ENCODE measurements at regions not wholly inside any gene's neighbourhood (a gene's known extent, or its start where the extent isn't known, plus 50 kb on each side); places are given as distances from the start of the nearest gene placed in this dataset.

- TF ChIP-seq CTCF (conservative IDR thresholded peaks at IDR 0.05 in 1 of 2, IDR thresholded peaks at IDR 0.05 in 1 of 2; ENCODE audit: extremely low read depth in 1 of 2, insufficient read depth in 1 of 2, low read depth in 1 of 2, low read length in 2 of 2) (no peak), EZH2 (IDR thresholded peaks at IDR 0.05; ENCODE audit: borderline replicate concordance, low read length) (no peak)
Observed at GRCh38 chr13:22144806-22145205, 473.9 kb downstream of the FGF9 start.

Data from mammary epithelial cell (primary cell).